CD8-positive, alpha-beta memory T cell (primary cell): ENCODE measurements at regions not wholly inside any gene's neighbourhood (a gene's known extent, or its start where the extent isn't known, plus 50 kb on each side); places are given as distances from the start of the nearest gene placed in this dataset.

Source experiments
- CTCF ChIA-PET: fragments of 350-600 bp; sonication (Branson Sonifier 250); formaldehyde crosslinking; loops from one replicate; lab custom pipeline; 2021; ENCODE audit warnings: antibody characterized with exemption; lab: Charles Lee
- POLR2A ChIA-PET: fragments of 350-600 bp; sonication (Branson Sonifier 250); formaldehyde crosslinking; loops from one replicate; lab custom pipeline; 2021; ENCODE audit warnings: antibody characterized with exemption; lab: Charles Lee
- DNase-seq, 5 donors: peaks; one replicate each; pipeline versions ENCODE4 v3.0.0 to v3.0.0-alpha.2; 2020 to 2022; ENCODE audit warnings: mixed read lengths in 1 of 5
- H3K27ac ChIP-seq: one replicate; pipeline ENCODE4 v1.7.0; 2013; ENCODE audit warnings: low read depth, mild to moderate bottlenecking, low read length, moderate library complexity
- H3K27me3 ChIP-seq: 2 replicates; pipeline ENCODE4 v1.7.0; 2013; ENCODE audit warnings: low read length, mild to moderate bottlenecking; ENCODE audit not compliant: insufficient read depth, poor library complexity, severe bottlenecking
- H3K36me3 ChIP-seq: 2 replicates; pipeline ENCODE4 v1.7.0; 2013; ENCODE audit warnings: mild to moderate bottlenecking, low read length, moderate library complexity; ENCODE audit not compliant: insufficient read depth
- H3K4me1 ChIP-seq: 2 replicates; pipeline ENCODE4 v1.7.0; 2013; ENCODE audit warnings: mild to moderate bottlenecking, low read length, moderate library complexity; ENCODE audit not compliant: insufficient read depth
- H3K4me3 ChIP-seq: 2 replicates; pipeline ENCODE4 v1.7.0; 2013; ENCODE audit warnings: mild to moderate bottlenecking, low read length
- H3K9me3 ChIP-seq: 2 replicates; pipeline ENCODE4 v1.7.0; 2013; ENCODE audit warnings: mild to moderate bottlenecking, low read length
- H3K27ac Mint-ChIP-seq, 8 donors: one replicate each; pipeline ENCODE4 v1.8.0; 2020 to 2021; ENCODE audit warnings: mixed read lengths in 8 of 8, mild to moderate bottlenecking in 6 of 8, inconsistent platforms in 3 of 8, moderate library complexity in 3 of 8
- H3K27me3 Mint-ChIP-seq, 2 donors: one replicate each; pipeline ENCODE4 v1.8.0; 2020 to 2021; ENCODE audit warnings: mixed read lengths in 2 of 2, mild to moderate bottlenecking in 1 of 2, moderate library complexity in 1 of 2
- H3K36me3 Mint-ChIP-seq, 3 donors: one replicate each; pipeline ENCODE4 v1.8.0; 2020 to 2021; ENCODE audit warnings: mixed read lengths in 3 of 3, inconsistent platforms in 1 of 3, mild to moderate bottlenecking in 1 of 3
- H3K4me1 Mint-ChIP-seq, 3 donors: one replicate each; pipeline ENCODE4 v1.8.0; 2020 to 2021; ENCODE audit warnings: mixed read lengths in 3 of 3, inconsistent platforms in 1 of 3, mild to moderate bottlenecking in 1 of 3
- H3K4me3 Mint-ChIP-seq, 7 donors: one replicate each; pipeline ENCODE4 v1.8.0; 2020 to 2021; ENCODE audit warnings: mixed read lengths in 7 of 7, mild to moderate bottlenecking in 6 of 7, moderate library complexity in 4 of 7, inconsistent platforms in 2 of 7
- H3K9me3 Mint-ChIP-seq, 5 donors: one replicate each; pipeline ENCODE4 v1.8.0; 2020 to 2022; ENCODE audit warnings: mixed read lengths in 5 of 5, mild to moderate bottlenecking in 3 of 5, moderate library complexity in 2 of 5, inconsistent platforms in 1 of 5

GRCh38 chr2:153360239-153360638 lies 118.3 kb downstream of the RPRM start:
- CTCF ChIA-PET, result no interaction called here
- Mint-ChIP-seq H3K27me3 (no peaks in the 10 kb centered on the region), H3K4me3 (no peak overlapping the region), H3K9me3 (peaks cover 0 to 8% (median 3%) of the 10 kb centered on the region in 5 donors), H3K27ac (no peak overlapping the region), H3K36me3 (no peaks in the 10 kb centered on the region), H3K4me1 (no peaks in the 10 kb centered on the region)
- DNase-seq, result no peak
- H3K27ac ChIP-seq, result no peak overlapping the region
- H3K36me3 ChIP-seq, result no peaks in the 10 kb centered on the region
- H3K27me3 ChIP-seq, result no peaks in the 10 kb centered on the region
- H3K9me3 ChIP-seq, result no peaks in the 10 kb centered on the region
- POLR2A ChIA-PET, result no interaction called here
- no peaks in the 10 kb centered on the region for H3K4me1 ChIP-seq
- no peak overlapping the region for H3K4me3 ChIP-seq

DNA sequence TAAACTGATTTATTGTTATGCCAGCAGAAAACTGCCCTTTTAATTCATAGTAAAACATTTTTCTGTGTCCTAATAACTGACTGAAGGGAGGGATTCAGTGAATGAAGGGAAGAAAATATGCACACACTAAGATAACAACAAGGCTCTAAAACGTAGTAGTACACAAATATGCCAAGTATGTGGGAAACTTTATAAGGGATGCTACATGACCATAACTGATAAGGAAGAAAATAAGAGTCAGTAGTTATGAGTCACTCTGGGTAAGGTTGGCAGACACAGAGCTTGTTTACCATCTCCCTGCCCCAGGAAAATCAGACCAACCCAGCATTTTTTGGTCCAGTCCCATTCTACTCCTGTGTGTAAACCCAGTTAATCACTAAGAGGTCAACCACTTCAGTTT lies 124.2 kb downstream of the RPRM start:
- Mint-ChIP-seq H3K36me3 (no peaks in the 10 kb centered on the region), H3K9me3 (peaks cover 0 to 15% (median 3%) of the 10 kb centered on the region in 5 donors), H3K27me3 (no peaks in the 10 kb centered on the region), H3K4me3 (no peak overlapping the region), H3K4me1 (no peaks in the 10 kb centered on the region), H3K27ac (no peak overlapping the region)
- H3K27ac ChIP-seq, result no peak overlapping the region
- no peaks in the 10 kb centered on the region for H3K36me3 ChIP-seq
- H3K27me3 ChIP-seq, result no peaks in the 10 kb centered on the region
- POLR2A ChIA-PET, result no interaction called here
- no peaks in the 10 kb centered on the region for H3K4me1 ChIP-seq
- no peaks in the 10 kb centered on the region for H3K9me3 ChIP-seq
- CTCF ChIA-PET, result no interaction called here
- no peak overlapping the region for H3K4me3 ChIP-seq
- no peak for DNase-seq

GRCh38 chr2:153349603-153350002 lies 129.0 kb downstream of the RPRM start:
- Mint-ChIP-seq H3K27me3 (no peaks in the 10 kb centered on the region), H3K27ac (no peak overlapping the region), H3K4me3 (no peak overlapping the region), H3K9me3 (peaks cover 3 to 15% (median 6%) of the 10 kb centered on the region in 5 donors), H3K36me3 (no peaks in the 10 kb centered on the region), H3K4me1 (no peaks in the 10 kb centered on the region)
- Histone ChIP-seq H3K27ac (no peak overlapping the region), H3K27me3 (no peaks in the 10 kb centered on the region), H3K36me3 (no peaks in the 10 kb centered on the region), H3K9me3 (no peaks in the 10 kb centered on the region), H3K4me3 (no peak overlapping the region), H3K4me1 (no peaks in the 10 kb centered on the region)
- CTCF ChIA-PET, result no interaction called here
- DNase-seq, result no peak
- POLR2A ChIA-PET, result no interaction called here

GRCh38 chr2:153347818-153348495 lies 130.6 kb downstream of the RPRM start:
- Histone ChIP-seq H3K27me3 (no peaks in the 10 kb centered on the region), H3K4me3 (no peak overlapping the region), H3K4me1 (no peaks in the 10 kb centered on the region), H3K27ac (no peak overlapping the region), H3K9me3 (no peaks in the 10 kb centered on the region), H3K36me3 (no peaks in the 10 kb centered on the region)
- peaks cover 3 to 13% (median 6%) of the 10 kb centered on the region in 5 donors for H3K9me3 Mint-ChIP-seq
- H3K27ac Mint-ChIP-seq, result no peak overlapping the region
- CTCF ChIA-PET, result no interaction called here
- no peak overlapping the region for H3K4me3 Mint-ChIP-seq
- no peak for DNase-seq
- no peaks in the 10 kb centered on the region for H3K36me3 Mint-ChIP-seq
- no peaks in the 10 kb centered on the region for H3K27me3 Mint-ChIP-seq
- H3K4me1 Mint-ChIP-seq, result no peaks in the 10 kb centered on the region
- POLR2A ChIA-PET, result no interaction called here

DNA sequence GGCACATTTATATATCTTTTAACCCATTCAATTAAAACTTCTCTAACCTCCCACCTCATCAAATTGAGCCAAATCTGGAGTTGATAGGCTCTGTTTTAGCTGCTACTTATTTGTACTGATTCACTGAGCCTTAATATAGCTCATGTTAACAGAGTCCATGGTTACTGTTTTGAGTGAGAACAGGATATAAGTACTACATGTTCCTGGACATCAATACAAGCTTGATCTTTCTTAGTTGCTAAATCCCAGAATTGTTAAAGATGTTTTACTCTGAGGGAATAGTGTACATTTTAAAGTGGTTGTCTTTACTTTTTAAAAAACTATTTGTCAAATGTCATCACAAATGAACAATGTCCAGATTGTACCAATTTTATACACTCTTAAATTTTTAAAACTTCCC lies 157.7 kb downstream of the RPRM start:
- CTCF ChIA-PET, result no interaction called here
- H3K27me3 ChIP-seq, result no peaks in the 10 kb centered on the region
- Mint-ChIP-seq H3K36me3 (no peaks in the 10 kb centered on the region), H3K4me1 (no peaks in the 10 kb centered on the region), H3K27me3 (no peaks in the 10 kb centered on the region), H3K4me3 (no peak overlapping the region), H3K9me3 (peaks cover 0 to 5% (median 0%) of the 10 kb centered on the region in 5 donors), H3K27ac (no peak overlapping the region)
- no peaks in the 10 kb centered on the region for H3K36me3 ChIP-seq
- H3K4me3 ChIP-seq, result no peak overlapping the region
- H3K27ac ChIP-seq, result no peak overlapping the region
- no peak for DNase-seq
- H3K9me3 ChIP-seq, result no peaks in the 10 kb centered on the region
- no peaks in the 10 kb centered on the region for H3K4me1 ChIP-seq
- POLR2A ChIA-PET, result no interaction called here

- Histone ChIP-seq H3K4me1 (no peaks in the 10 kb centered on the region), H3K36me3 (no peaks in the 10 kb centered on the region), H3K27me3 (no peaks in the 10 kb centered on the region), H3K4me3 (no peak overlapping the region), H3K9me3 (no peaks in the 10 kb centered on the region), H3K27ac (no peak overlapping the region)
- H3K4me1 Mint-ChIP-seq, result no peaks in the 10 kb centered on the region
- POLR2A ChIA-PET, result no interaction called here
- no peak overlapping the region for H3K27ac Mint-ChIP-seq
- DNase-seq, result no peak
- CTCF ChIA-PET, result no interaction called here
- peaks cover 0 to 3% (median 0%) of the 10 kb centered on the region in 5 donors for H3K9me3 Mint-ChIP-seq
- peak overlapping the region in 1 of 7 donors; percentile 46 for H3K4me3 Mint-ChIP-seq
- H3K36me3 Mint-ChIP-seq, result no peaks in the 10 kb centered on the region
- H3K27me3 Mint-ChIP-seq, result no peaks in the 10 kb centered on the region
These were observed 167.1 kb downstream of the RPRM start for GRCh38 chr2:153311432-153311831.

DNA sequence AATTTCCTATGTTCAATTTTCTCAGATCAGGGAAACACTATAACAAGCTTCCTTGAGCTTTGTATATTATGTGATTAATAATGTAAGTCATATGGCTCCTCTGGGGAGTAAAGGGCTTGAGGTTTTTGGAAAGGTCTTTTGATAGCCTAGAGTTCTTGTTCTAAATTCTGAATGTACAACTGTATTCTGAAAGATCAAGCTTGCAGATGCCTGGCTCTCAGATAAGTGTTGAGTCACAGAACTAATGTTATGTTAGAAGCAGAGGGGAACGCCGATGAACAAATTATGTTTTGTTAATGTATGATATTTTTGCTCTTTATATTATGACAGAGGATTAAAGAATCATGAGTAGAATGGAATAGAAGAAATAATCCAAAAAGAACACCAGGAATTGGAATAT lies 170.1 kb downstream of the RPRM start:
- Mint-ChIP-seq H3K27me3 (no peaks in the 10 kb centered on the region), H3K27ac (no peak overlapping the region), H3K4me3 (no peak overlapping the region), H3K36me3 (no peaks in the 10 kb centered on the region), H3K4me1 (no peaks in the 10 kb centered on the region), H3K9me3 (peaks cover 0 to 5% (median 2%) of the 10 kb centered on the region in 5 donors)
- Histone ChIP-seq H3K36me3 (no peaks in the 10 kb centered on the region), H3K4me3 (no peak overlapping the region), H3K27ac (no peak overlapping the region), H3K4me1 (no peaks in the 10 kb centered on the region), H3K9me3 (no peaks in the 10 kb centered on the region), H3K27me3 (no peaks in the 10 kb centered on the region)
- ChIA-PET POLR2A (no interaction called here), CTCF (no interaction called here)
- no peak for DNase-seq

DNA sequence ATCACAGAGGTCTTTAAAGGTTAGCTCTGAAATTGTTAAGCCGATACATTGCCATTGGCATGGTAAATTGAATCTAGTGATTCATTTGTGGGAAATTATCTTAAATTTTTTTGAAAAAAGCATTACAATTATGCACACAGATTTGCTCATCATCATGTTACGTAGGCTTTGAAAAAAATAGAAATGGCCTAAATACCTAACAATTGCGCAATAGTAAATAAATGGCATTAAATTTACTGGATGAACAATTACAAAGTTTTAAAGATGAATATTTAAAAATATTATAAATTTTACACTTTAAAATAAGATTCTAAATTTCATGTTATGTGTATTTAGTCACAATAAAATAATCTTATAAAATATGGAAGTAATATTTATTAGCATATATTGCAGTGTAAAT lies 171.3 kb downstream of the RPRM start:
- DNase-seq, result no peak
- no peaks in the 10 kb centered on the region for H3K9me3 ChIP-seq
- H3K9me3 Mint-ChIP-seq, result peaks cover 0 to 4% (median 2%) of the 10 kb centered on the region in 5 donors
- no peaks in the 10 kb centered on the region for H3K4me1 ChIP-seq
- H3K4me3 ChIP-seq, result no peak overlapping the region
- CTCF ChIA-PET, result no interaction called here
- no peaks in the 10 kb centered on the region for H3K27me3 ChIP-seq
- no peaks in the 10 kb centered on the region for H3K27me3 Mint-ChIP-seq
- H3K36me3 ChIP-seq, result no peaks in the 10 kb centered on the region
- H3K4me1 Mint-ChIP-seq, result no peaks in the 10 kb centered on the region
- POLR2A ChIA-PET, result no interaction called here
- H3K4me3 Mint-ChIP-seq, result no peak overlapping the region
- H3K27ac ChIP-seq, result no peak overlapping the region
- no peak overlapping the region for H3K27ac Mint-ChIP-seq
- H3K36me3 Mint-ChIP-seq, result no peaks in the 10 kb centered on the region
